ENCODE measurements at regions not wholly inside any gene's neighbourhood (a gene's known extent, or its start where the extent isn't known, plus 50 kb on each side); places are given as distances from the start of the nearest gene placed in this dataset.
"Not testable (repeated sequence)": the region's sequence is repeated elsewhere in the genome, so short reads cannot be mapped to it uniquely, and the experiment has no call there.

DNA sequence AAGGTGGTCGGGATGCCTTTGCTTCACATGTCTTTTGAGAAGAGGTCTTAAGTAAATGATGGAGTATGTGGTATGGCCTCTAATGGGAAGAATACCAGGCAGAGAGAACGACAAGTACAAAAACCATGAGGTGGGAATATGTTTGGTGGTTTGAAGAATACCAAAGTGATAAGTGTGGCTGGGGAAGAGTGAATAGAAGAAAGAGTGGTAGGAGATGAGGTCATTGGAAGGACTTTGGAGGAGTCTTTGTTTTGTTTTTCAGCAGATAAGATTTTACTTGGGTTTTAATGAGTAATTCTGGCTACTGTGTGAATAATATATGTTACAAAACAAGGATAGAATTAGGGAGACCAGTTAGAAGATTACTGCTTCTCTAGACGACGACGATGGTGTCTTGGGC, 515.4 kb downstream of the RAB38 start:
- H3K4me1 Mint-ChIP-seq (ENCODE audit: low read depth): no peaks in the 10 kb centered on the region
- no peaks in the 10 kb centered on the region for H3K9me3 Mint-ChIP-seq
- no peak for ATAC-seq
- no peak overlapping the region for H3K4me3 Mint-ChIP-seq
- H3K27me3 Mint-ChIP-seq (ENCODE audit: low read depth): no peaks in the 10 kb centered on the region
- no peaks in the 10 kb centered on the region for H3K36me3 Mint-ChIP-seq (ENCODE audit: insufficient read depth)
- DNase-seq: no peak

DNA sequence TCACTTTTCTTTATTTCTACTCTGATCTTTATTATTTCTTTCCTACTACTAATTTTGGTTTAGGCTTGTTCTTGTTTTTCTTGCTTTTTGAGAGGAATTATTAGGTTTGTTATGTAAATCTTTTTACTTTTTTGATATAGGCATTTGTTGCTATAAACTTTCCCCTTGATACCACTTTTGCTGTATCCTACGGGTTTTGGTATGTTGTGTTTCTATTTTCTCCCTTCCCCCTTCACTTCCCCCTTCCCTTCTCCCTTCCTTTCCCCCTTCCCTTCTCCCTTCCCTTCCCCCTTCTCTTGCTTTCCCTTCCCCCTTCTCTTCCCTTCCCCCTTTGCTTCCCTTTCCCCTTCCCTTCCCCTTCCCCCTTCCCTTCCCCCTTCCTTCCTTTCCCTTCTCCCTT, 529.6 kb downstream of the RAB38 start:
- no peaks in the 10 kb centered on the region for H3K27me3 Mint-ChIP-seq (ENCODE audit: low read depth)
- H3K36me3 Mint-ChIP-seq (ENCODE audit: insufficient read depth): no peaks in the 10 kb centered on the region
- H3K4me3 Mint-ChIP-seq: no peak overlapping the region
- H3K9me3 Mint-ChIP-seq: peaks cover 10% of the 10 kb centered on the region
- DNase-seq (no peak), ATAC-seq (no peak)
- H3K4me1 Mint-ChIP-seq (ENCODE audit: low read depth): no peaks in the 10 kb centered on the region

DNA sequence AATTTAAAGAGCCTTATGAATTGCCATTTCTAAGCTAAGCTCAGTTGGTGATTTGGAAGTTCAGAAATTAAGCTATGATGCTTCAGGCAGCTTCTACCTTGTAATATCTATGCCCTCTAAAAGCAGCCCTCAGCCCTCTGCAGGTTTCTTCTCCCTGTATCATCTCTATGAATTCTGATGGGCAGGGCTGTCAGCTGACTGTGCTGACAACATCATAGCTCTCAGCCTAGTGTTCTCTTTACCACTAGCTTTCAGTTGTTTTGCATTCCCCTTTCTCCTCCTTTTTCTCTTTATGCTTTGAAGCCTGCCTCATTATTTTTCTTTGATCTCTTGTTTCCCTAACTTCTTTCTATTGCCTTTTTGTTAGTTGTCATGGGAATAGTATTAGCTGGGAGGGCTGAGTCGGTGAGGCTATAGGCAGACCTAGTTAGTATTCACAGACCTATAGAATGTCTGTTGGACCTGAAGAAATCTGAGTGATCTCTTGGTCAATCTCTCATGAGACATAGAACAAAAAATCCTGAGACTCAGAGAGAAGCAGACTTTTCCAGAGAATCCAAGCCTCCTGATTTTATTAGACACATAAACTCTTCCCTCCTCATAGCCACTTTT, 535.4 kb downstream of the RAB38 start:
- no peak for DNase-seq
- Mint-ChIP-seq H3K9me3 (peaks cover 4% of the 10 kb centered on the region), H3K27me3 (ENCODE audit: low read depth) (no peaks in the 10 kb centered on the region), H3K36me3 (ENCODE audit: insufficient read depth) (no peaks in the 10 kb centered on the region), H3K4me3 (no peak overlapping the region), H3K4me1 (ENCODE audit: low read depth) (no peaks in the 10 kb centered on the region)
- ATAC-seq: no peak

DNA sequence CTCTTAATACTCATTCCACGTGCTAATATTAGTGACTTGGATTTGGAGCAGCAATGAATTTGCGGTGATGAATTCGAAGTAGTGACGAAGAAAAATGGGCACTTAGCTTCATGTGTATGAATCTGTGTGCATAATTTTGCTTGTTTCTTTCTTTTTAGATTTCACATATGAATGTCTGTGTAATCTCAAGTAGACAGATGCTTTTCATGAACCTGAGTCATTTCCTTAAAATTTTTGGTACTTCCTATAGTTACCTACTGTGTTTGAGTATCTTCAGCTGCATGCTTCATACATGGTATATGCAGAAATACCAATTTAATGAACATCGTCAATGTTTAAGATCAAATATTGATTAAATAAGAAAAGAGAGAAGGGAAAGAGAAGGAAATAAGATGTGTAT, 540.2 kb downstream of the RAB38 start:
- no peaks in the 10 kb centered on the region for H3K4me1 Mint-ChIP-seq (ENCODE audit: low read depth)
- ATAC-seq: no peak
- no peaks in the 10 kb centered on the region for H3K27me3 Mint-ChIP-seq (ENCODE audit: low read depth)
- no peaks in the 10 kb centered on the region for H3K9me3 Mint-ChIP-seq
- no peak for DNase-seq
- no peaks in the 10 kb centered on the region for H3K36me3 Mint-ChIP-seq (ENCODE audit: insufficient read depth)
- H3K4me3 Mint-ChIP-seq: no peak overlapping the region

DNA sequence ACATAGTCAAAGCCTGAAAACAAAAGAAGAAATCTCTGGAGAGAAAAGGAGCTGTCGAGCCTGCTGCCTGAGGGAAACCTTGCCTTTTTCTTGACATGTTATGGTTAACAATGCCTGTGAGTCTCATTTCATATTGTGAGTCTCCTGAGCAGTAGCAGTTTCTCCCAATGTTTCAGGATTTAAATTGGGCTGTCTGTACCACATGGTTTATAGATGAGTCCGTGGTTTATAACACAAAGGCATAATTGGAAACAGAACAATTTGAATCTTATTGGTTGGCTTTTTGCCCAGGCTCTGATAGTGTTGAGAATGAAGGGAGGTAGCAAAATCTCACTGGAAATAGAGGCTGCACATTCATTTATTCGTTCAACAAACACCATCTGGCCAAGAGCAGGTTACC, 540.9 kb downstream of the RAB38 start:
- ATAC-seq (no peak), DNase-seq (no peak)
- no peaks in the 10 kb centered on the region for H3K36me3 Mint-ChIP-seq (ENCODE audit: insufficient read depth)
- no peaks in the 10 kb centered on the region for H3K4me1 Mint-ChIP-seq (ENCODE audit: low read depth)
- H3K9me3 Mint-ChIP-seq: peaks cover 3% of the 10 kb centered on the region
- no peak overlapping the region for H3K4me3 Mint-ChIP-seq
- no peaks in the 10 kb centered on the region for H3K27me3 Mint-ChIP-seq (ENCODE audit: low read depth)

DNA sequence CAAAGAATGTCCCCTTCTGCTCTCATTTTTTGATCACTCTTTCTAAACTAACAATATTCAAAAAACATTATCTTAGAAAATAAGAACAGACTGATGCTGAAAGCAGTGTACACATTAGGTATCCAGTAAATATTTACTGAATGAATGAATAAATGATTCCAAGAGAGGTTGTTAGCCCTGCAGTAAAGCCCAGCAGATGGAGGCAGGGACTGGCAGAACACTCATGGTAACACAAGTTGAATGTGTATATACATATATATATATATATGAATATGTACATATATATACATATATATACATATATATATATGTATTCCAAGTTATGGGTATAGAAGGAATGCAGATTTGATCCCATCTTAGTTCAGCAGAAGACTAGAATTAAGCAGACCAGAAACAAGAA, 546.3 kb downstream of the RAB38 start:
- H3K9me3 Mint-ChIP-seq: peaks cover 15% of the 10 kb centered on the region
- no peaks in the 10 kb centered on the region for H3K36me3 Mint-ChIP-seq (ENCODE audit: insufficient read depth)
- H3K4me1 Mint-ChIP-seq (ENCODE audit: low read depth): no peaks in the 10 kb centered on the region
- DNase-seq: no peak
- ATAC-seq: no peak
- no peak overlapping the region for H3K4me3 Mint-ChIP-seq
- H3K27me3 Mint-ChIP-seq (ENCODE audit: low read depth): no peaks in the 10 kb centered on the region

DNA sequence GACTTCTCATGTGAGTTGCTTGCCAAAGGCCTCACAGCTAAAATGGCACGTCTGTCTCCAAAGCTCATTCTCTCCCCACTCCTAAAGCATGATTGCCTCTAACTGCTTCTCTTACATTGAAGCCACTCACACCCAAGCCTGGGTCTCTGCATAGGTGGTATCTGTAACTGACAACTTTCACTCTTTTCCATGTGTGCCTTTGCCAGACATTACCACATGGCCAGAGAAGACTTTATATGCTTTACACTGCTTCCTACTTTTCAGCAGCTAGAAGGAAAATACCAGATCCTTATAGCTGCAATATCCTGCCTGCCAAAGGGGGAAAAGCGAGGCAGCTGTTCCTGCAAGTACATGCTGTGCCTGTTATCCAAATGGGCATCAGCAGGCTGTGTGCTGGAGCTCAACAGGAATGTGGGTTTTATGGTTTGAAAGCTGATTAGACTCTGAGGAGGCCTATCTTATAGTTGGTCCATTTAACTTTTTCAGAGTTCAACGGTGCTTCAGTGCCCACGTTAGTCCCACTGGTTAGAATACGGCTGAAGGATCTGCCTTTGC, 547.1 kb downstream of the RAB38 start:
- Mint-ChIP-seq H3K4me1 (ENCODE audit: low read depth) (no peaks in the 10 kb centered on the region), H3K27me3 (ENCODE audit: low read depth) (no peaks in the 10 kb centered on the region), H3K9me3 (peaks cover 16% of the 10 kb centered on the region), H3K4me3 (no peak overlapping the region), H3K36me3 (ENCODE audit: insufficient read depth) (no peaks in the 10 kb centered on the region)
- DNase-seq: no peak
- no peak for ATAC-seq

DNA sequence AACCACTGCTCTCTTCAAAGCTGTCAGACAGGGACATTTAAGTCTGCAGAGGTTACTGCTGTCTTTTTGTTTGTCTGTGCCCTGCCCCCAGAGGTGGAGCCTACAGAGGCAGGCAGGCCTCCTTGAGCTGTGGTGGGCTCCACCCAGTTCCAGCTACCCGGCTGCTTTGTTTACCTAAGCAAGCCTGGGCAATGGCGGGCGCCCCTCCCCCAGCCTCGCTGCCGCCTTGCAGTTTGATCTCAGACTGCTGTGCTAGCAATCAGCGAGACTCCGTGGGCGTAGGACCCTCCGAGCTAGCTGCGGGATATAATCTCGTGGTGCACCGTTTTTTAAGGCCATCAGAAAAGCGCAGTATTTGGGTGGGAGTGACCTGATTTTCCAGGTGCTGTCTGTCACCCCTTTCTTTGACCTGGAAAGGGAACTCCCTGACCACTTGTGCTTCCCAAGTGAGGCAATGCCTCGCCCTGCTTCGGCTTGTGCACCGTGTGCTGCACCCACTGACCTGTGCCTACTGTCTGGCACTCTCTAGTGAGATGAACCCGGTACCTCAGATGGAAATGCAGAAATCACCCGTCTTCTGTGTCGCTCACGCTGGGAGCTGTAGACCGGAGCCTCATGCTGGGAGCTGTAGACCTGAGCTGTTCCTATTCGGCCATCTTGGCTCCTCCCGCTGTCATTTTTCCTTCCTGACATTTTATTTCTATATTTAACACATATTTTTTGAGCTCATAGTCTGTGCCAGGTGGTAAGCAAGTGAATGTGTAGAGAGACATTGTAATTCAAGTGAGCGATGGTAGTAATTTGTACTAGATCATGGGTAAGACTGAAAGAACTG, 551.5 kb downstream of the RAB38 start:
- H3K27me3 Mint-ChIP-seq (ENCODE audit: low read depth); ATAC-seq; H3K36me3 Mint-ChIP-seq (ENCODE audit: insufficient read depth); H3K4me1 Mint-ChIP-seq (ENCODE audit: low read depth); DNase-seq; H3K4me3 Mint-ChIP-seq: not testable (repeated sequence)
- peaks cover 11% of the 10 kb centered on the region for H3K9me3 Mint-ChIP-seq

DNA sequence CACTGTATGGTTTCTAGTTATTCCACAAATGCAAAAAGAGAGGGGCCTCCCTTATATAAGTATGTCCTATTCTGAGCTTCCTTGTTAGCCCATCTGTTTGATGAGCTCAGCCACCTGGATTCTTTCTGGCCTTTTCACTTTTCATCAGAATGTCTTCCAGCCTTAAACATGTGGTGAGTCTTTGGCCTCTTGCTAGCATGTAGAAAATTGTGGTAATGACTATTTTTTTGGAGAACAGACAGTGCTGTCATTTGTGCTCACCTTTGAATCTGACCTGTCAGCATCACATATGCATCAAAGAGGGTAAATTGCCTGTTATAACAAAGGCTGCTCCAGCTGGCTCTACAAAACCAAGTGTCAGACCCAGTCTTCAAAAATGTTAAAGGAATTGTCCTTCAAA, 558.7 kb downstream of the RAB38 start:
- ATAC-seq: no peak
- H3K9me3 Mint-ChIP-seq: peaks cover 10% of the 10 kb centered on the region
- DNase-seq: no peak
- H3K27me3 Mint-ChIP-seq (ENCODE audit: low read depth): no peaks in the 10 kb centered on the region
- no peak overlapping the region for H3K4me3 Mint-ChIP-seq
- no peaks in the 10 kb centered on the region for H3K36me3 Mint-ChIP-seq (ENCODE audit: insufficient read depth)
- H3K4me1 Mint-ChIP-seq (ENCODE audit: low read depth): no peaks in the 10 kb centered on the region

DNA sequence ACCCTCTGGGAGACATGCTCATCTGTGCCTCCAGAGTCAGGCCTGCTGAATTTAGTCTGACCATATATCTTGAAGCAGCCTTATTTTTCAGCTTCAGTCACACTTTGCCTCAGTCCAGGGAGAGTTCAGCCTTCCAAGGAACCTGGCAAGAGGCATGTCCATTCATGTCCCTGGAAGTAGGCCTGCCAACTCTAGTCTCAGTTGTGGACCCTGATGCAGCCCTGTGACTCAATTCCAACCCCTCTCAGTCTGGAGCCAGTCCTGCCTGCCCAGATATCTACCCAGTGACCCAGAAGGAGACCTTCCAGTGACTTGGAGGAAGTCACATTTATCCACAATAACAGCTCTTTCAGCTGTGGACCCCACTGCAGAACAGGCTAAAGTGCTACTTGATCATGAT, 566.6 kb downstream of the TMEM135 start:
- ATAC-seq (no peak), DNase-seq (no peak)
- H3K4me3 Mint-ChIP-seq: no peak overlapping the region
- no peaks in the 10 kb centered on the region for H3K4me1 Mint-ChIP-seq (ENCODE audit: low read depth)
- H3K27me3 Mint-ChIP-seq (ENCODE audit: low read depth): no peaks in the 10 kb centered on the region
- no peaks in the 10 kb centered on the region for H3K36me3 Mint-ChIP-seq (ENCODE audit: insufficient read depth)
- no peaks in the 10 kb centered on the region for H3K9me3 Mint-ChIP-seq

DNA sequence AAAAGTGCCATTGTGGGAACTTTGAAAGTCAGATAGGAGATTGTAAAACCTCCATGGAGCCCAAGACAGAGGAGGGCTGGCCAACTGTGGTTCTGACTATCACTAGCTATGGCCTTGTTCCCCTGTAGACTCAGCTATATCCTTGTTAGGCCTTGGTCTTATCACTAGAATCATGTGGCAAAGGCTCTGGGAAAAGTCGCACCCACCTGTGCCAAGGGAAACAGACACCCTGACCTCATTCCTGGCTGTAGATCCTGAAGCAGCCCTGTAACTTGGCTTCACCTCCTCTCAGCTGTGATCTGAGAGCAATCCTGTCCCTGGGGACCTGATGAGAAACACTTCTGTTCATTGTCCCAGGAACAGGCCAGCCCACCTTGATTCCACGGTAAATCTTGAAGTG, 566.2 kb downstream of the TMEM135 start:
- H3K27me3 Mint-ChIP-seq (ENCODE audit: low read depth): no peaks in the 10 kb centered on the region
- no peak for DNase-seq

DNA sequence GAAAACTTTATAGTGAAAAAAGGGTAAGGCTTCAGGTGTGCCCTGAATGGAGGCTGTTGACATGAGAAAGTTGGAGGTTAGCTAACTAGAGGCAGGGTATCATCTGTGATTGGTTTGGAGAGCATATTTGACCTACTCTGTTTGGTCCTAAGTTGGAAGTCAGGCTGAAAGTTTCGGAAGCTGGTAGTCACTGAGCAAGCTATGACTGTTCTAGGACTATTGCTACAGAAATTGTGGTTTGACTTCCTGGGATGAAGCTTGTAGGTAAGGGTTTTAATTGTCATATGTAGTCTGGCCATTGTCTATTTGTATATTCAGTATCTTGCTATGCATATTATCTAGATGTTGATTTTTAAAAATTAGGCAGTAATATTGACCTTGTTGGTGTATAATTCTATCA, 565.0 kb downstream of the TMEM135 start:
- ATAC-seq: no peak
- Mint-ChIP-seq H3K4me1 (ENCODE audit: low read depth) (no peaks in the 10 kb centered on the region), H3K36me3 (ENCODE audit: insufficient read depth) (no peaks in the 10 kb centered on the region), H3K4me3 (no peak overlapping the region), H3K27me3 (ENCODE audit: low read depth) (no peaks in the 10 kb centered on the region), H3K9me3 (no peaks in the 10 kb centered on the region)
- DNase-seq: no peak

More for the DNA sequence above, 566.2 kb downstream of the TMEM135 start:
- H3K9me3 Mint-ChIP-seq: no peaks in the 10 kb centered on the region
- no peak overlapping the region for H3K4me3 Mint-ChIP-seq
- H3K4me1 Mint-ChIP-seq (ENCODE audit: low read depth): no peaks in the 10 kb centered on the region
- no peaks in the 10 kb centered on the region for H3K36me3 Mint-ChIP-seq (ENCODE audit: insufficient read depth)
- no peak for ATAC-seq

DNA sequence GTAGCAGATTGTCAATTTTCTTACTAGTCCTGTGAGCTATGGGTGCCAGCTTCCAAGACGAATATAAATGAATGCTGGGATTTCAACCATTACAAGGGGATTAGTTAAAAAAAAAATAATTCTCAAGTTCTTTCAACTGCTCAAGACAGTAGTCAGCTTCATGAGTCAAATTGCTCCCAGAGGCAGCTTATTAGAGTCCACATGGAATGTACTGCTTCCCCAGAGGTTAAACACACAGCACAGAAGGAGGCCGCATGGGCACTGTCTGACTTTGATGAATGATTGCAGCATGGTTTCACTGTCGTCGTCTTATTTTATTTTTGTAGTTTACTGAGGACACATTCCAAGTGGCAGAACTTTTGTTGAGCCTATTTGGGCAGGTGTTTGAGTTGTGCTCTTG, 563.2 kb downstream of the TMEM135 start:
- no peak for ATAC-seq
- DNase-seq: no peak
- Mint-ChIP-seq H3K27me3 (ENCODE audit: low read depth) (no peaks in the 10 kb centered on the region), H3K9me3 (no peaks in the 10 kb centered on the region), H3K4me3 (no peak overlapping the region), H3K4me1 (ENCODE audit: low read depth) (no peaks in the 10 kb centered on the region), H3K36me3 (ENCODE audit: insufficient read depth) (no peaks in the 10 kb centered on the region)

DNA sequence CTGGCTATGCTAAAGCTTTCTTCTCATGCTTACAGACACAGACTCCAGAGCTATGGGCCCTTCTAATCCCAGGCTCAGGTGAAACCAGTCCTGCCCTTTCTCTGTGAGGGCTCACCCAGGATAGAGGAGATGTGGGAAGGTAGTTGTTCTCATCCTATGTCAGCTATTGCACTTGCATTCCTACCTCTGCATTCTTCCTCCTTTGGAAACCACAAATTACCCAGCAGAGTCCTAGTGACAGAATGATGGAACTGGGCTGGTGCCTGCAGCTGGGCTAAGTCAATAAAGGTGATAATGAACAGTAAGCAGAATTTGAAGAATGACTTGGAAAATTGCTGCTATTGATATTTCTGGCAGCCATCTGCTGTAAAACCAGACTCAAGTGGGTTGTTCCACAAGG, 560.0 kb downstream of the TMEM135 start:
- no peaks in the 10 kb centered on the region for H3K36me3 Mint-ChIP-seq (ENCODE audit: insufficient read depth)
- H3K9me3 Mint-ChIP-seq: no peaks in the 10 kb centered on the region
- H3K27me3 Mint-ChIP-seq (ENCODE audit: low read depth): no peaks in the 10 kb centered on the region
- DNase-seq (no peak), ATAC-seq (no peak)
- no peaks in the 10 kb centered on the region for H3K4me1 Mint-ChIP-seq (ENCODE audit: low read depth)
- no peak overlapping the region for H3K4me3 Mint-ChIP-seq

DNA sequence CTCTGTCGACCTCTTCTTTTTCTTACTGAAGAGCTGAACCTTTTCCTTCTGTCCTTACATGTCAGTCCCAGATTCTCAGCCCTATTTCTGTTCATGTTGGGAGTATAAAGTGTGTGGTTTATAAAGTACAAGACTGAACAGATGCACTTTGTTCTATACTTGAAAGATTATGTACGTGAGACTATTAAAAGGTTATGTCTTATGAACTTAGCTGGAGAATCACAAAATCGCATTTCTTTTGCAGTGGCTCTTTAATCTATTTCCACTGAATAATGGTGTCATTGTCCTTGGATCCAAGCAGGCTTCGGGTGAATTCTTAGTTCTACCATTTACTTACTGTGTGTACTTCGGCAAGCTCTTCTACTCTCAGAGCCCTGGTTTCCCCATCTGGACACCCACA, 558.4 kb downstream of the TMEM135 start:
- Mint-ChIP-seq H3K4me1 (ENCODE audit: low read depth) (no peaks in the 10 kb centered on the region), H3K36me3 (ENCODE audit: insufficient read depth) (no peaks in the 10 kb centered on the region), H3K9me3 (peaks cover 7% of the 10 kb centered on the region), H3K4me3 (no peak overlapping the region), H3K27me3 (ENCODE audit: low read depth) (no peaks in the 10 kb centered on the region)
- DNase-seq: no peak
- ATAC-seq: no peak

Measured in activated T-cell treated with anti-CD3 and anti-CD28 coated beads, Interleukin-2, amount 50 U/mL, for 4 hours (primary cell).